HepG2 (cell line): ENCODE measurements at regions not wholly inside any gene's neighbourhood (a gene's known extent, or its start where the extent isn't known, plus 50 kb on each side); places are given as distances from the start of the nearest gene placed in this dataset.

Experiments
- HNF4A ChIP-seq: sonication (generic); formaldehyde crosslinking; IDR thresholded peaks from 2 replicates; pipeline ENCODE4 v1.4.0; 2020; ENCODE audit warnings: missing genetic modification reagents
- MBNL3 ChIP-seq: fragments of 250-450 bp; sonication (Bioruptor Pico); conservative IDR thresholded peaks from 2 replicates; pipeline ENCODE4 v1.8.0; 2022; ENCODE audit warnings: mild to moderate bottlenecking, inconsistent platforms

GRCh38 chr6:141541581-141542324, 591.0 kb upstream of the GJE1 start:
- TF ChIP-seq HNF4A (CRISPR knock-in tag) (no peak), MBNL3 (CRISPR knock-in tag) (no peak)
